ENCODE measurements at regions not wholly inside any gene's neighbourhood (a gene's known extent, or its start where the extent isn't known, plus 50 kb on each side); places are given as distances from the start of the nearest gene placed in this dataset.
"Not testable (repeated sequence)": the region's sequence is repeated elsewhere in the genome, so short reads cannot be mapped to it uniquely, and the experiment has no call there.

DNA sequence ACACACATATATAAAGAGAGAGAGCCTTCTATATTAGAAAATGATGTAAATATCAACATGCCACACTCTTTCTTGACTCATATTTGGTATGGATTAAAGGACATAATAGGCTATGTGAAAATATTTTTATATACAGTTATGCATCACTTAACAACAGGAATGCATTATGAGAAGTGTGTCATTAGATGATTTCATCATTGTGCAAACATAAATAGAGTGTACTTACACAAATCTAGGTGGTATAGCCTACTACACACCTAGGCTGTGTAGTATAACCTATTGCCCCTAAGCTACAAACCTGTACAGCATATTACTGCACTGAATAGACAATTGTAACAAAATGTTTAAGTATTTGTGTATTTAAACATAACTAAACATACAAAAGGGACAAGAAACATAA is 354.8 kb upstream of the CNTNAP5 start:
- no peaks in the 10 kb centered on the region for H3K27me3 ChIP-seq (ENCODE audit: control insufficient read depth in 3 of 3, insufficient read depth in 3 of 3, low read length in 2 of 3)
- ATAC-seq (ENCODE audit: insufficient read depth, low FRiP score), result no peak
- no peak overlapping the region for H3K4me3 ChIP-seq

DNA sequence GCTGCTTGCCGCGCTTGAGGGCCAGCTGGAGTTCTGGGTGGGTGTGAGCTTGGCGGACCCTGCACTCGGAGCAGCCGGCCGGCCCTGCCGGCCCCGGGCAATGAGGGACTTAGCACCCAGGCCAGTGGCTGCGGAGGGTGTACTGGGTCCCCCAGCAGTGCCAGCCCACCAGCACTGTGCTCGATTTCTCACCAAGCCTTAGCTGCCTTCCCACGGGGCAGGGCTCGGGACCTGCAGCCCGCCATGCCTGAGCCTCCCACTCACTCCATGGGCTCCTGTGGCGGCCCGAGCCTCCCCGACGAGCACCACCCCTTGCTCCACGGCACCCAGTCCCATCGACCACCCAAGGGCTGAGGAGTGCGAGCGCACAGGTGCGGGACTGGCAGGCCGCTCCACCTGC is 341.3 kb upstream of the CNTNAP5 start:
- not testable (repeated sequence) for ATAC-seq (ENCODE audit: insufficient read depth, low FRiP score); H3K4me1 ChIP-seq (ENCODE audit: control insufficient read depth in 5 of 5, insufficient read depth in 5 of 5, low read length in 5 of 5); H3K27ac ChIP-seq (ENCODE audit: low read depth in 1 of 2, low read length in 1 of 2); DNase-seq; H3K9ac ChIP-seq (ENCODE audit: insufficient read depth in 1 of 2, low read length in 2 of 2); H3K27me3 ChIP-seq (ENCODE audit: control insufficient read depth in 3 of 3, insufficient read depth in 3 of 3, low read length in 2 of 3); H3K9me3 ChIP-seq (ENCODE audit: control insufficient read depth in 4 of 4, insufficient read depth in 3 of 4, low read length in 3 of 4); H3K4me3 ChIP-seq; H3K36me3 ChIP-seq (ENCODE audit: control insufficient read depth in 4 of 4, insufficient read depth in 4 of 4, low read length in 4 of 4)
- WGBS, 2 donors, result 96 to 97% methylated on average over 23 of the region's 23 CpGs

More for the DNA sequence above, 354.8 kb upstream of the CNTNAP5 start:
- Histone ChIP-seq H3K36me3 (ENCODE audit: control insufficient read depth in 4 of 4, insufficient read depth in 4 of 4, low read length in 4 of 4) (no peaks in the 10 kb centered on the region), H3K27ac (ENCODE audit: low read depth in 1 of 2, low read length in 1 of 2) (no peak overlapping the region), H3K4me1 (ENCODE audit: control insufficient read depth in 5 of 5, insufficient read depth in 5 of 5, low read length in 5 of 5) (no peaks in the 10 kb centered on the region), H3K9me3 (ENCODE audit: control insufficient read depth in 4 of 4, insufficient read depth in 3 of 4, low read length in 3 of 4) (no peaks in the 10 kb centered on the region), H3K9ac (ENCODE audit: insufficient read depth in 1 of 2, low read length in 2 of 2) (no peak overlapping the region)
- TF ChIP-seq, protein P1, sequence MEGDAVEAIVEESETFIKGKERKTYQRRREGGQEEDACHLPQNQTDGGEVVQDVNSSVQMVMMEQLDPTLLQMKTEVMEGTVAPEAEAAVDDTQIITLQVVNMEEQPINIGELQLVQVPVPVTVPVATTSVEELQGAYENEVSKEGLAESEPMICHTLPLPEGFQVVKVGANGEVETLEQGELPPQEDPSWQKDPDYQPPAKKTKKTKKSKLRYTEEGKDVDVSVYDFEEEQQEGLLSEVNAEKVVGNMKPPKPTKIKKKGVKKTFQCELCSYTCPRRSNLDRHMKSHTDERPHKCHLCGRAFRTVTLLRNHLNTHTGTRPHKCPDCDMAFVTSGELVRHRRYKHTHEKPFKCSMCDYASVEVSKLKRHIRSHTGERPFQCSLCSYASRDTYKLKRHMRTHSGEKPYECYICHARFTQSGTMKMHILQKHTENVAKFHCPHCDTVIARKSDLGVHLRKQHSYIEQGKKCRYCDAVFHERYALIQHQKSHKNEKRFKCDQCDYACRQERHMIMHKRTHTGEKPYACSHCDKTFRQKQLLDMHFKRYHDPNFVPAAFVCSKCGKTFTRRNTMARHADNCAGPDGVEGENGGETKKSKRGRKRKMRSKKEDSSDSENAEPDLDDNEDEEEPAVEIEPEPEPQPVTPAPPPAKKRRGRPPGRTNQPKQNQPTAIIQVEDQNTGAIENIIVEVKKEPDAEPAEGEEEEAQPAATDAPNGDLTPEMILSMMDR (IDR thresholded peaks at IDR 0.05; ENCODE audit: control extremely low read depth, extremely low read depth), result no peak
- DNase-seq, result no peak

DNA sequence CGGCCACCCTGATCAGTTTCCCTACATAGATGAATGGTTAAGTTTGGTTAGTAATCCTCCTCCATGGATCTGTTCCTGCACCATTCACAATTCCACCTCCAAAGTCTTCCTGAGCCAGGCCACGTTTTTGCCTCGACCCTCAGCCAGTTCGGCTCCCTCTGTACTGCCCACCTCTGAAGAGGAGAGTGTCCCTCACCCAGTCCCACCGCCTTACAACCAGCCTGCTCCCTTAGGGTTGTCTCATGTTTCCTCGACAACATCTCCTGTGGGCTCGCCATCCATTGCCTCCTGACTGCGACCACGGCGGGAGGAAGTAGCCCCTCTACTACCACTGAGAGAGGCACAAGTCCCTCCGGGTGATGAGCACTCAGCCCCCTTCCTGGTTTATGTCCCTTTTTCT is 338.0 kb upstream of the CNTNAP5 start:
- ATAC-seq (ENCODE audit: insufficient read depth, low FRiP score) (no peak), DNase-seq (no peak)
- Histone ChIP-seq H3K4me1 (ENCODE audit: control insufficient read depth in 5 of 5, insufficient read depth in 5 of 5, low read length in 5 of 5) (peaks cover 0 to 7% (median 0%) of the 10 kb centered on the region in 5 donors), H3K4me3 (no peak overlapping the region), H3K27me3 (ENCODE audit: control insufficient read depth in 3 of 3, insufficient read depth in 3 of 3, low read length in 2 of 3) (no peaks in the 10 kb centered on the region), H3K27ac (ENCODE audit: low read depth in 1 of 2, low read length in 1 of 2) (no peak overlapping the region), H3K9me3 (ENCODE audit: control insufficient read depth in 4 of 4, insufficient read depth in 3 of 4, low read length in 3 of 4) (peaks cover 0 to 2% (median 0%) of the 10 kb centered on the region in 4 donors), H3K9ac (ENCODE audit: insufficient read depth in 1 of 2, low read length in 2 of 2) (no peak overlapping the region), H3K36me3 (ENCODE audit: control insufficient read depth in 4 of 4, insufficient read depth in 4 of 4, low read length in 4 of 4) (no peaks in the 10 kb centered on the region)
- TF ChIP-seq, protein P1 (IDR thresholded peaks at IDR 0.05; ENCODE audit: control extremely low read depth, extremely low read depth), result no peak
- whole genome bisulfite sequencing, 2 donors, result 90 to 91% methylated on average over 11 of the region's 11 CpGs

DNA sequence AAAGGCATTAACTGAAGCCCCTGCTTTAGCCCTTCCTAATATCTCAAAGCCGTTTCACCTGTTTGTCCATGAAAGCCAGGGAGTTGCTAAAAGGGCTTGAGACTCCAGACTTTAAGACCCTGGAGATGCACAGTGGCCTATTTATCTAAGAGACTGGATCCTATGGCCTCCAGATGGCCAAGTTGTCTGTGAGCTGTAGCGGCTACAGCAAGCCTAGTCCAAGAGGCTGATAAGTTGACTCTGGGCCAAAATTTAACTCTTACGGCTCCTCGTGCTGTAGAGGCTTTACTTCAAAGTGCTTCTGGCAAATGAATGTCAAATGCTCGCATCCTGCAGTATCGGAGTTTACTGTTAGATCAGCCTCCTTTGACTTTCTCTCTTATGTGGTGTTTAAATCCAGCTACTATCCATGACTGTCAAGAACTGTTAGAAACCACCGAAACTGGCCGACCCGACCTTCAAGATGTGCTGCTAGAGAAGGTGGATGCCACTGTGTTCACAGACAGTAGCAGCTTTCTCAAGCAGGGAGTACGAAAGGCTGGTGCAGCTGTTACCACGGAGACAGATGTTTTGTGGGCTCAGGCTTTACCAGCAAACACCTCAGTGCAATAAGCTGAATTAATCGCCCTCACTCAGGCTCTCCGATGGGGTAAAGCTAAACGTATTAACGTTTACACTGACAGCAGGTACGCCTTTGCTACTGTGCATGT is 336.7 kb upstream of the CNTNAP5 start:
- Histone ChIP-seq H3K9me3 (ENCODE audit: control insufficient read depth in 4 of 4, insufficient read depth in 3 of 4, low read length in 3 of 4) (peaks cover 0 to 2% (median 0%) of the 10 kb centered on the region in 4 donors), H3K9ac (ENCODE audit: insufficient read depth in 1 of 2, low read length in 2 of 2) (no peak overlapping the region), H3K36me3 (ENCODE audit: control insufficient read depth in 4 of 4, insufficient read depth in 4 of 4, low read length in 4 of 4) (no peaks in the 10 kb centered on the region), H3K4me3 (no peak overlapping the region), H3K27me3 (ENCODE audit: control insufficient read depth in 3 of 3, insufficient read depth in 3 of 3, low read length in 2 of 3) (no peaks in the 10 kb centered on the region), H3K4me1 (ENCODE audit: control insufficient read depth in 5 of 5, insufficient read depth in 5 of 5, low read length in 5 of 5) (peaks cover 0 to 7% (median 0%) of the 10 kb centered on the region in 5 donors), H3K27ac (ENCODE audit: low read depth in 1 of 2, low read length in 1 of 2) (no peak overlapping the region)
- peak; percentile 52 to 84 (median 82) for DNase-seq
- TF ChIP-seq, protein P1 (IDR thresholded peaks at IDR 0.05; ENCODE audit: control extremely low read depth, extremely low read depth), result no peak
- no peak for ATAC-seq (ENCODE audit: insufficient read depth, low FRiP score)
- 76 to 85% methylated on average over 16 of the region's 16 CpGs for WGBS, 2 donors
